Cardiac fibroblast (primary cell): ENCODE measurements at regions not wholly inside any gene's neighbourhood (a gene's known extent, or its start where the extent isn't known, plus 50 kb on each side); places are given as distances from the start of the nearest gene placed in this dataset.
"Not testable (repeated sequence)": the region's sequence is repeated elsewhere in the genome, so short reads cannot be mapped to it uniquely, and the experiment has no call there.

Experiments used
- DNase-seq, 2 donors: peaks; one replicate each; pipeline versions ENCODE4 v3.0.0 to v3.0.0-alpha.2; 2010; ENCODE audit warnings: low read depth in 2 of 2
- H3K4me3 ChIP-seq, 2 donors: replicated peaks in 1 of 2; 1 replicate in 1 of 2; 2 replicates in 1 of 2; pipeline ENCODE4 v1.5.1; 2011; ENCODE audit warnings: low read depth in 2 of 2, low read length in 2 of 2, mild to moderate bottlenecking in 2 of 2, moderate library complexity in 1 of 2
- CTCF ChIP-seq: IDR thresholded peaks from one replicate; pipeline ENCODE4 v1.5.1; 2011; ENCODE audit warnings: low read depth, mild to moderate bottlenecking, low read length, inconsistent platforms

- no peak overlapping the region for H3K4me3 ChIP-seq
- TF ChIP-seq CTCF, result no peak
- no peak for DNase-seq
These were observed 675.6 kb downstream of the BRINP1 start for GRCh38 chr9:118693645-118694044.

GRCh38 chr9:118695249-118695648, 674.0 kb downstream of the BRINP1 start:
- H3K4me3 ChIP-seq, DNase-seq: not testable (repeated sequence)

- no peak for TF ChIP-seq CTCF
- H3K4me3 ChIP-seq, result no peak overlapping the region
- DNase-seq, result no peak
These were observed 667.2 kb downstream of the BRINP1 start for GRCh38 chr9:118701985-118702384.

GRCh38 chr9:118711843-118712242, 657.4 kb downstream of the BRINP1 start:
- no peak for DNase-seq
- no peak for TF ChIP-seq CTCF
- no peak overlapping the region for H3K4me3 ChIP-seq

GRCh38 chr9:118721276-118721675, 648.0 kb downstream of the BRINP1 start:
- no peak for TF ChIP-seq CTCF
- DNase-seq, result no peak
- H3K4me3 ChIP-seq, result no peak overlapping the region

- H3K4me3 ChIP-seq, result no peak overlapping the region
- no peak for DNase-seq
- TF ChIP-seq CTCF, result no peak
These were observed 647.3 kb downstream of the BRINP1 start for GRCh38 chr9:118721923-118722322.

GRCh38 chr9:118729981-118730380, 639.3 kb downstream of the BRINP1 start:
- H3K4me3 ChIP-seq, result no peak overlapping the region
- TF ChIP-seq CTCF, result no peak
- DNase-seq, result no peak
